GM21717 (cell line): ENCODE measurements at regions not wholly inside any gene's neighbourhood (a gene's known extent, or its start where the extent isn't known, plus 50 kb on each side); places are given as distances from the start of the nearest gene placed in this dataset.

ENCODE experiments used
- ATAC-seq: cut with Tn5 transposase; IDR thresholded peaks from one replicate; pipeline ENCODE4 v1.9.1; 2021; ENCODE audit warnings: mild to moderate bottlenecking, moderate library complexity; ENCODE audit not compliant: unreplicated experiment

DNA sequence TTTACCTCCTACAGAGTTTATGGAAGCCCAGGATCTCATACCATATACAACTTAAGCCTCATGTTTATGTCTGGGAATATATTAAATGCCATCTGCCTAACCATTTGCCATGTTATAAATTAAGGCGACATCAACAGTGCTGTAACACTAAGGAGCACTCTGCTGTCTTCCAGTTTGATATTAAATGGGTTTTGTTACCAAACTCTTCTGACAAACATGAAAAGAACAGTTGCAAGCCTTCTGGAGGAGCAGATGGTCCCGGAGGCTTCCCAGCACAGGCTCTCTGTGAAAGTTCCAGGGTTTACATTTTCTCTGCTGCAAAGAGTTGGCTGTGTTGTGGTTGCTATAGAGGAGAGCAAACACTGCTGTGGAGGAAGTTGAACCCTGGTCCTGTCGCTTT is 545.3 kb upstream of the SALL1 start:
- ATAC-seq: no peak

- no peak for ATAC-seq
These were observed 540.0 kb upstream of the SALL1 start for GRCh38 chr16:51691109-51691508.

GRCh38 chr16:51685498-51685897 is 534.4 kb upstream of the SALL1 start:
- no peak for ATAC-seq

- no peak for ATAC-seq
These were observed 532.8 kb upstream of the SALL1 start for GRCh38 chr16:51683882-51684281.

GRCh38 chr16:51682905-51683304 is 531.8 kb upstream of the SALL1 start:
- no peak for ATAC-seq

- ATAC-seq: no peak
These were observed 523.5 kb upstream of the SALL1 start for GRCh38 chr16:51674615-51675014.

- ATAC-seq: no peak
These were observed 519.5 kb upstream of the SALL1 start for GRCh38 chr16:51670527-51670926.

DNA sequence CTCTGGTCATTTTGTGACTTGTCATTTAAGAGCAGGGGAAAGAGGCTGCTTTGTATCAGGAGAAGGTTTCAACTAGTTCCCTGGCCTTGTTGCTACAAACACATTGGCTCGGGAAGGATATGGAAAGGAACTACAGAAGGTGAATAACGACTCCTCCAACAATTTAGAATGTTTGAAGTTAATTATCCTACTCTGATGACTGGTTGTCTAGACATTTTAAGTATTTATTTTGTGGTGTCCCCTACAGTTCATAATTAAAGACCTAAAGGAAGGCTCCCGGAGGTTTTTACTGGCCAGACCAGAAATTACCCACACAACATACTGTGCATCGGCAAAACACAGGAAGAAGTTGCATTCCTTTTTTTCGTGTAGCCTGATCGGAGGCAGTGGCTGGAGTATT is 515.8 kb upstream of the SALL1 start:
- ATAC-seq: no peak

- ATAC-seq: no peak
These were observed 515.0 kb upstream of the SALL1 start for GRCh38 chr16:51666074-51666473.

DNA sequence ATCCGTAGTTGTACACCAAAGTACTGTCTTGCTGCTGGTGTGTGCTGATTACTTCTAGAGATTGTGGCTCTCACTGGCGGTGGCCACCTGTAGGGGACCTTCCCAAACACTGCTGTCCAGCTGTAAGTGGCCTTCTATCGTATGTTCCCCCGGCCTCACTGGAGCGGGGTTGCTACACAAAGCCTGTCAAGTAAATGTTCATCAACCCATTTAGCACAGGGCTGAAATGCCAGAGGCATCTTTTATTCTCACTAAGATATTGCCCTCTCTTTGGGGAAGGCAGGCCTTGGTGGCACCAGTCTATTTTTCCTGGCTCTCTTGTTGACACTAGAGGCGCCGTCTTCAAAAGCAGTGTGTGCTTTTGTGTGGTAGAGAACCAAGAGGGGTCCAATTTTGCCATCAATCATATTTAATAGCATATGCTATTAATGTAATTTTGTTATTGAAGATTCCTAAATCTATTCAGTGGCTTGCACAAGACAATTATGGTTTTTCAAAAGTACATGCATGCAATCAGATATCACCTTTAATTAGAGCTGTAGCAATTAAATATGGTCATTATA is 514.4 kb upstream of the SALL1 start:
- ATAC-seq: no peak

DNA sequence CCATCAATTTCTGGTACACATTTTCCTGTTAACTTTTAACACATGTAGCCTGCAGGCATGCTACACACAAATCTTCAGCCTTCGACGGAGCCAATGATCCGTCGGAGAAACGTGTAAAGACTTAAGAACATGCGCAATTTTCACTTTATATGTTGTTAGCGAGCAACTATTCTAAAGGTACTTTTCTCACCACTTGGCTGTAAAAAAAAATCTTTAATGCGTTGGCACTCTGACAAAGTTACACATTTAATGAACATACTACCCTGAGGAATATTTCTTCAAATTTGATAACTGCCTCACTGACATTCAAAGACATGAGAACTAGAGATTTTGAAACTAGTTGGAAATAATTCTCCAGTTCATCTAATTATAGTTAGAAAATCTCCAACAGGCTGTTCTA is 507.5 kb upstream of the SALL1 start:
- ATAC-seq: no peak

DNA sequence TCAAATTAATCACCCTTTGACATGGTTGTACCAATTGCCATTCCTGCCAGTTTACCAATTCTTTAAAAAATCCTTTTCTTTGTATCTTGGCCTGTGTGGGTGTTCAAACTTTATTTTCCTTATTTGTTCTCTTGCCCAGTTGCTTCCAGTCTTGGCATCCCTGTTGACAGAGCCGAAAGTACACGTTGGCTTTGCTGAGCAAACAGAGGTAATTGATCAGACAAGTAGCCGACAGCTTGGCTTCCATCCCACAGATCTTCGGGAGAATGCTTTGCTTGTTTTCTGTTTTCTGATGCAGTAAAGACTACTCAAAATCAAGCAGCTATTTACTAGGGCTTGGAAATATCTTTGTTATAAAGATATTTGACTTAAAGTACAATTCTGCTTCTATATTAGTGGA is 506.8 kb upstream of the SALL1 start:
- ATAC-seq: no peak

- ATAC-seq: no peak
These were observed 504.2 kb upstream of the SALL1 start for GRCh38 chr16:51655249-51655648.

DNA sequence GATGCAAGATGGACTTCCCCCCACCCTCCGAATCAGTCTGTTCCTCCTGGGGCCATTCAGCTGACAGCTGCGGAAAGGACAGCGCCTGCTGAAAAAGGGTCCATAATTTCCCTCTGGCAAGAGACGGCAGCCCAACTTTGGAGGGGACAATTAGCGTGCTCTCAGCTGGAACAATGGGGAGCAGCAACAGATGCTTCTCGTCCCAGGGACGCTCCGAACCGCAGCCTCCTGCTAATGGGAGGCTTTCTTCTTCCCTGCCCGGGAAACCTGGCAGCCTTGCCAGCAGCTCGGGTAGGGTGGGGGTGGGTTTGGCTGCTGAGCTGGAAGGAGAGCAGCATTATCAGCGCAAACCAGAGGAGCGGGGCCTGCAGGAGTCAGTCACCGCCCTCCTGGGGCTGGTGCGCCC is 500.0 kb upstream of the SALL1 start:
- no peak for ATAC-seq

GRCh38 chr16:51649631-51650030 is 498.6 kb upstream of the SALL1 start:
- no peak for ATAC-seq

DNA sequence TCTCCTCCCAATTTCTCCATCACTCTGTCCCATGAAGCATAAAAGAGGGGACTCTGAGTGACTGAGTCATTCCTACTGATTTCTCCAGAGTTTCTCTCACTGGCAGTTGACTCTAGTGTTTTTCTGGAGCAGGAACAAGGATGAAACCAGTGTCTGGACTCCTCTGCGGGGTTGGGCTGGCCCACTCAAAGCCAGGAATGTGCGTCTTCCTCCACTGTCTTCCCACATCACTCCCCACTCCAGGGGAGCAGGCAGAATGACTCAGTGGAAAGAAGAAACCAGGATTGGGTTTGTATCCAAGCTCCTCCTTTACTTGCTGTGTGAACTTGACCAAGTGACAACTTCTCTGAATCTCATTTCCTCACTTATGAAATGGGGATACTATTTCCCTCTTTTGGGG is 497.5 kb upstream of the SALL1 start:
- no peak for ATAC-seq

- no peak for ATAC-seq
These were observed 490.2 kb upstream of the SALL1 start for GRCh38 chr16:51641191-51641765.

DNA sequence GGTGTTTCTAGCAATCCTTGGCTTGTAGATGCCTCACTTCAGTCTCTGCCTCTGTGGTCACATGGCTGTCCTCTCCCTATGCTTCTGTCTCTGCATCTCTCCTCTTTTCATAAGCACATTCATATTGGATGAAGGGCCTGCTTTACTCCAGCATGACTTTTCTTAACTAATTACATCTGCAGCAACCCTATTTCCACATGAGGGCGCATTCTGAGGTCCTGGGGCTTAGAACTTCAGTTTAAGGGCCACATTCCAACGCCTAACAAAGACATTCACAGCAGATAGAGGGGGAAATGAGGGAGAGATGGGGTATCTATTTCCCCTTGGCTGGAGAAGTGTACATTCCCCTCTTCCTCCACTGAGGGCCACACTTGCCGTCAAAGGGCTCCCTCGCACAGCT is 489.1 kb upstream of the SALL1 start:
- ATAC-seq: no peak

DNA sequence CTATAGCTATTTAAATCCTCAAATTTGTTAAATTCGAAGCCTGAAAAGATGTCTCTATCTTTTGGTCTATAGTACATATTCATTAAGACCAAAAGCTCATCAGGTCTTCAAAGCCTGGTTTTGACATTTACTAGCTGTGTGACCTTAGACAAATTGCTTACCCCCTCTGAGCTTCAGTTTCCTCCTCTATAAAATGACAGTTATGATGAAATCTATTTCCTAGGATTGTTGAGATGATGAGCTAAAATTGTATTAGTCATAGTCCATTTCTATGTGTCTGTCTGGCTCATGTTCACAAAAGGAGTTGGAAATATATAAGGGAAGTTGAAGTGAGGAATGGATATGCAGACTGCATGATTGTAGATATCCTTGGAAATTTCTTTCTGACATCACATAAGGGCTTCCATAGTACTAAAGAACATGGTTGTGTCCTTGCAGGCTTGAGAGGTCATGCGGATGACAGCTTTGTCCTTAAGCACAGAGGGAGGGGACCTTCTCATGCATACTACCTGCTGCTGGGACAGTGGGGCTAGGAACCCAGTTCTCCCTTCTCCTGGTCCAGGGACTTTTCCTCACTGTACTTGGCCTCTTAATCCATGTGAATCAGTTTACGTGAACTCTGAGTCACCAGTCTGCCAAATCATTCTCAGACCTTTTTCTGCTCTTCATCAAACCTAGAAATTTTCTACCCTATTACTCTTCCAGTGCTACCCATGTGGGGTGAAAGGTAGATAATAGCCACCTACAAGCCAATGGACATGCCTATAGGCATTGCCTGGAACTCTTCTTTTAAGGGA is 487.5 kb upstream of the SALL1 start:
- no peak for ATAC-seq

GRCh38 chr16:51637770-51638094 is 486.7 kb upstream of the SALL1 start:
- no peak for ATAC-seq

GRCh38 chr16:51636920-51637769 is 486.1 kb upstream of the SALL1 start:
- ATAC-seq: no peak

DNA sequence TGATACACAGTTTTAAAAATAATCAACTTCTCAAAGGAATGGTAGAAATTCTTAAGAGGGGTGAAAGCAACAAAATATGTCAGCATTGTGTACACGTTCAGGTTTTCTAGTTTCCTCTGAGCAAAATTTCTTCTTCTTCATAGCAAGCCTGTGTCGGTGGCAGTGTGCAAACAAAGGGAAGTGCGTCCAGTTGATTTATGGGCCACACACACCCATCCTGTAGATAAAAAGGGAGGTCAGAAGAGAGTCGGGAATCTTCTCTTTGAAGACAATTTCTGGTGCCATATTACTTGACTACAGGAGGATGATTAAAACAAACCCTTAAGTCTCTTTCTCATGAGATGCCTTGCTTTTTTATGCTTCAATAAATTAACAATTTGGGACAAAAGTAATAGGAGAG is 484.1 kb upstream of the SALL1 start:
- ATAC-seq: no peak
